ENCODE measurements at regions not wholly inside any gene's neighbourhood (a gene's known extent, or its start where the extent isn't known, plus 50 kb on each side); places are given as distances from the start of the nearest gene placed in this dataset.

GRCh38 chr3:3237979-3238378, 58.5 kb upstream of the CRBN start:
- no peak overlapping the region for H3K9ac ChIP-seq (ENCODE audit: low read length)

DNA sequence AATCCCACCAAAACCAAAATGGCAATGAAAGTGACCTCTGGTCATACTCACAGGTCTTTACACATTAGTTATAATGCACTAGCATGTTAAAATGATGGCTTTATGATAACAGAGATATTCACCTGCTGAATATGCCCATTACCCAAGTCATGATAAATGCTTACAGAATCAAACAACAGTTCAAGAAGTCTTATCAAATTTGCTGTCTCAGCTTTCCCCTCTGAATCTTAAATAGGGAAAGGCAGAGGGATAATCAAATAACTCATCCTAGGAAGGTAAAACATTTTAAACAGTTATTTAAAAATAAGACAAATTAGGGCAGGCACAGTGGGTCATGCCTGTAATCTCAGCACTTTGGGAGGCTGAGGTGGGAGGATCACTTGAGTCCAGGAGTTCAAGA, 52.8 kb upstream of the CRBN start:
- H3K79me1 ChIP-seq (ENCODE audit: low read length): no peaks in the 10 kb centered on the region
- no peak overlapping the region for H3K4ac ChIP-seq (ENCODE audit: low read depth, low read length)
- no peaks in the 10 kb centered on the region for H3K4me1 ChIP-seq (ENCODE audit: control insufficient read depth, low read depth, low read length)
- DNase-seq: no peak
- no peak overlapping the region for H3K23ac ChIP-seq (ENCODE audit: low read length)
- no peak overlapping the region for H3K56ac ChIP-seq (ENCODE audit: low read length)
- no peak overlapping the region for H3K4me3 ChIP-seq (ENCODE audit: low read length)
- H3K27ac ChIP-seq (ENCODE audit: low read depth, low read length): no peak overlapping the region
- H3K18ac ChIP-seq (ENCODE audit: low read length): no peak overlapping the region
- H3K36me3 ChIP-seq (ENCODE audit: control insufficient read depth, insufficient read depth, low read length): no peaks in the 10 kb centered on the region
- H2BK15ac ChIP-seq (replicated peaks; ENCODE audit: low read depth): no peak overlapping the region
- no peak overlapping the region for H2AK5ac ChIP-seq (ENCODE audit: low read length)
- H2BK5ac ChIP-seq (ENCODE audit: low read length): no peak overlapping the region
- H4K8ac ChIP-seq (ENCODE audit: low read depth, low read length): no peak overlapping the region
- H3K9ac ChIP-seq (ENCODE audit: low read length): no peak overlapping the region
- no peaks in the 10 kb centered on the region for H3K79me2 ChIP-seq (ENCODE audit: control insufficient read depth, insufficient read depth, low read length)
- no peaks in the 10 kb centered on the region for H3K27me3 ChIP-seq (ENCODE audit: insufficient read depth, low read length, poor library complexity)
- no peak overlapping the region for H2BK120ac ChIP-seq (ENCODE audit: low read depth, low read length)
- no peak overlapping the region for H3K4me2 ChIP-seq (ENCODE audit: low read length)
- H4K5ac ChIP-seq (ENCODE audit: low read length): no peak overlapping the region

More at GRCh38 chr3:3237979-3238378, 58.5 kb upstream of the CRBN start:
- no peaks in the 10 kb centered on the region for H3K36me3 ChIP-seq (ENCODE audit: control insufficient read depth, insufficient read depth, low read length)
- no peak overlapping the region for H3K56ac ChIP-seq (ENCODE audit: low read length)
- no peak overlapping the region for H4K5ac ChIP-seq (ENCODE audit: low read length)
- peak; percentile 12 for DNase-seq
- H4K8ac ChIP-seq (ENCODE audit: low read depth, low read length): no peak overlapping the region
- no peak overlapping the region for H3K27ac ChIP-seq (ENCODE audit: low read depth, low read length)
- H3K27me3 ChIP-seq (ENCODE audit: insufficient read depth, low read length, poor library complexity): no peaks in the 10 kb centered on the region
- H3K23ac ChIP-seq (ENCODE audit: low read length): no peak overlapping the region
- H3K4me2 ChIP-seq (ENCODE audit: low read length): no peak overlapping the region
- H3K4ac ChIP-seq (ENCODE audit: low read depth, low read length): no peak overlapping the region
- WGBS (ENCODE audit: extremely low coverage, insufficient coverage, low lambda C conversion rate): no CpG with 5 or more reads among the region's 2 CpGs
- no peaks in the 10 kb centered on the region for H3K79me2 ChIP-seq (ENCODE audit: control insufficient read depth, insufficient read depth, low read length)
- H2BK120ac ChIP-seq (ENCODE audit: low read depth, low read length): no peak overlapping the region
- no peak overlapping the region for H2BK15ac ChIP-seq (replicated peaks; ENCODE audit: low read depth)
- H2AK5ac ChIP-seq (ENCODE audit: low read length): no peak overlapping the region
- no peaks in the 10 kb centered on the region for H3K79me1 ChIP-seq (ENCODE audit: low read length)
- no peaks in the 10 kb centered on the region for H3K4me1 ChIP-seq (ENCODE audit: control insufficient read depth, low read depth, low read length)
- H3K4me3 ChIP-seq (ENCODE audit: low read length): no peak overlapping the region
- no peak overlapping the region for H3K18ac ChIP-seq (ENCODE audit: low read length)
- no peak overlapping the region for H2BK5ac ChIP-seq (ENCODE audit: low read length)

All from mesendoderm (in vitro differentiated cells).